Tibial nerve (tissue), 4 donors: ENCODE measurements at regions not wholly inside any gene's neighbourhood (a gene's known extent, or its start where the extent isn't known, plus 50 kb on each side); places are given as distances from the start of the nearest gene placed in this dataset.

ENCODE experiments used
- CTCF ChIP-seq, 5 experiments: fragments of 200-600 bp in 3 of 5; fragments of 450-650 bp in 2 of 5; sonication (generic) in 3 of 5; IDR thresholded peaks; one replicate each; pipeline ENCODE4 v1.5.1; 2016 to 2019; ENCODE audit warnings: antibody characterized with exemption in 5 of 5, mild to moderate bottlenecking in 3 of 5, moderate library complexity in 2 of 5
- EP300 ChIP-seq, 2 donors: sonication (generic); formaldehyde crosslinking; IDR thresholded peaks; one replicate each; pipeline ENCODE4 v1.6.1; 2017; ENCODE audit warnings: antibody characterized with exemption in 2 of 2, mild to moderate bottlenecking in 1 of 2
- POLR2A ChIP-seq, 2 donors: fragments of 450-650 bp; IDR thresholded peaks; one replicate each; pipeline ENCODE4 v1.6.1; 2017; ENCODE audit warnings: antibody characterized with exemption in 2 of 2, mild to moderate bottlenecking in 2 of 2, moderate library complexity in 2 of 2

GRCh38 chr2:209046163-209046562, 377.7 kb upstream of the MAP2 start:
- TF ChIP-seq POLR2A (IDR thresholded peaks at IDR 0.05) (no peak), CTCF (IDR thresholded peaks at IDR 0.05) (no peak), EP300 (IDR thresholded peaks at IDR 0.05) (no peak)
